ENCODE measurements at regions not wholly inside any gene's neighbourhood (a gene's known extent, or its start where the extent isn't known, plus 50 kb on each side); places are given as distances from the start of the nearest gene placed in this dataset.

GRCh38 chr14:53537422-53538315 lies 384.5 kb upstream of the DDHD1 start:
- no peak for DNase-seq (ENCODE audit: low read depth)
- peak; percentile 7 for TF ChIP-seq CTCF (conservative IDR thresholded peaks at IDR 0.05; ENCODE audit: low read depth, low read length)

GRCh38 chr14:53536446-53536845 lies 383.3 kb upstream of the DDHD1 start:
- TF ChIP-seq CTCF (conservative IDR thresholded peaks at IDR 0.05; ENCODE audit: low read depth, low read length) = no peak
- no peak overlapping the region for H3K4me3 ChIP-seq (ENCODE audit: low read length)
- DNase-seq (ENCODE audit: low read depth) = no peak

More at GRCh38 chr14:53537422-53538315, 384.5 kb upstream of the DDHD1 start:
- H3K4me3 ChIP-seq (ENCODE audit: low read length) = no peak overlapping the region

- DNase-seq (ENCODE audit: low read depth) = no peak
- H3K4me3 ChIP-seq (ENCODE audit: low read length) = no peak overlapping the region
- TF ChIP-seq CTCF (conservative IDR thresholded peaks at IDR 0.05; ENCODE audit: low read depth, low read length) = no peak
Observed at GRCh38 chr14:53534841-53535240, 381.7 kb upstream of the DDHD1 start.

- H3K4me3 ChIP-seq (ENCODE audit: low read length) = no peak overlapping the region
- TF ChIP-seq CTCF (conservative IDR thresholded peaks at IDR 0.05; ENCODE audit: low read depth, low read length) = no peak
- DNase-seq (ENCODE audit: low read depth) = no peak
Observed at GRCh38 chr14:53533384-53533970, 380.4 kb upstream of the DDHD1 start.

GRCh38 chr14:53532853-53533252 lies 379.7 kb upstream of the DDHD1 start:
- TF ChIP-seq CTCF (conservative IDR thresholded peaks at IDR 0.05; ENCODE audit: low read depth, low read length) = no peak
- DNase-seq (ENCODE audit: low read depth) = no peak
- no peak overlapping the region for H3K4me3 ChIP-seq (ENCODE audit: low read length)

- DNase-seq (ENCODE audit: low read depth) = no peak
- no peak for TF ChIP-seq CTCF (conservative IDR thresholded peaks at IDR 0.05; ENCODE audit: low read depth, low read length)
- no peak overlapping the region for H3K4me3 ChIP-seq (ENCODE audit: low read length)
Observed at GRCh38 chr14:53531730-53532129, 378.6 kb upstream of the DDHD1 start.

- no peak overlapping the region for H3K4me3 ChIP-seq (ENCODE audit: low read length)
- DNase-seq (ENCODE audit: low read depth) = no peak
- peak; percentile 1 for TF ChIP-seq CTCF (conservative IDR thresholded peaks at IDR 0.05; ENCODE audit: low read depth, low read length)
Observed at GRCh38 chr14:53531156-53531555, 378.0 kb upstream of the DDHD1 start.
